OCI-LY7 (cell line): ENCODE measurements at regions not wholly inside any gene's neighbourhood (a gene's known extent, or its start where the extent isn't known, plus 50 kb on each side); places are given as distances from the start of the nearest gene placed in this dataset.

Experiments
- CTCF ChIP-seq: fragments of 200-600 bp; sonication (generic); conservative IDR thresholded peaks from 2 replicates; pipeline ENCODE4 v1.5.1; 2014; ENCODE audit warnings: mild to moderate bottlenecking, antibody characterized with exemption, low read length, moderate library complexity, mixed read lengths
- EZH2phosphoT487 ChIP-seq: fragments of 200-600 bp; sonication (generic); IDR thresholded peaks from 2 replicates; pipeline ENCODE4 v1.6.1; 2018; ENCODE audit warnings: low read depth, borderline replicate concordance, mild to moderate bottlenecking, mixed run types, antibody characterized with exemption, low read length, moderate library complexity, mixed read lengths

- TF ChIP-seq CTCF (no peak), EZH2phosphoT487 (no peak)
These were observed 439.4 kb downstream of the C3orf38 start for GRCh38 chr3:88589138-88589537.
